A549 (cell line): ENCODE measurements at regions not wholly inside any gene's neighbourhood (a gene's known extent, or its start where the extent isn't known, plus 50 kb on each side); places are given as distances from the start of the nearest gene placed in this dataset.

Experiments used
- ATAC-seq, 2 experiments: fragments of 200-7000 bp in 1 of 2; fragments of >200 bp in 1 of 2; cut with Nextera tagmentation in 1 of 2; cut with Tn5 transposase in 1 of 2; 3 replicates each; pipeline versions ENCODE4 v1.8.0 to v1.9.1; 2018 to 2020; ENCODE audit warnings: mild to moderate bottlenecking in 1 of 2, moderate library complexity in 1 of 2
- CTCF ChIA-PET: fragments of 300-600 bp; sonication (Branson Sonifier 250); formaldehyde crosslinking; extraction: SDS; loops from one replicate; lab custom pipeline; 2021; ENCODE audit warnings: antibody characterized with exemption, inconsistent platforms; lab: Yijun Ruan, JAX
- POLR2A ChIA-PET: fragments of 350-600 bp; formaldehyde crosslinking; extraction: SDS; loops from one replicate; lab custom pipeline; 2021; ENCODE audit warnings: antibody characterized with exemption, inconsistent platforms; lab: Yijun Ruan, JAX
- DNase-seq, 2 experiments: peaks; one replicate each; pipeline versions ENCODE4 v3.0.0 to v3.0.0-alpha.2; 2011 to 2016; ENCODE audit warnings: low read depth in 1 of 2, low spot score in 1 of 2
- FAIRE-seq: peaks from 2 replicates; lab custom pipeline; 2011; peaks lifted over from hg19 to GRCh38; lab: Jason Lieb, UNC
- H3K27ac ChIP-seq, 2 experiments: fragments of >200 bp; sonication (Bioruptor Twin); formaldehyde crosslinking; 3 replicates each; pipeline ENCODE4 v1.5.1; 2016 to 2017
- H3K4me1 ChIP-seq: fragments of >200 bp; sonication (Bioruptor Twin); formaldehyde crosslinking; 3 replicates; pipeline ENCODE4 v1.6.1; 2016
- H3K4me2 ChIP-seq: fragments of >200 bp; sonication (Bioruptor Twin); formaldehyde crosslinking; 3 replicates; pipeline ENCODE4 v1.6.1; 2016
- H3K4me3 ChIP-seq: fragments of >200 bp; sonication (Bioruptor Twin); formaldehyde crosslinking; 3 replicates; pipeline ENCODE4 v1.5.1; 2016
- H3K9me3 ChIP-seq: fragments of >200 bp; sonication (Bioruptor Twin); formaldehyde crosslinking; 3 replicates; pipeline ENCODE4 v1.6.1; 2016
- BCL3 ChIP-seq: fragments of >200 bp; sonication (Bioruptor Twin); formaldehyde crosslinking; IDR thresholded peaks from 3 replicates; pipeline ENCODE4 v1.6.1; 2016
- BHLHE40 ChIP-seq: IDR thresholded peaks from 2 replicates; pipeline ENCODE4 v1.6.1; 2012; ENCODE audit warnings: low read depth, low read length, inconsistent platforms
- CBX2 ChIP-seq: fragments of 200-600 bp; sonication (generic); IDR thresholded peaks from 2 replicates; pipeline ENCODE4 v1.6.1; 2016; ENCODE audit warnings: low read depth, mild to moderate bottlenecking, borderline replicate concordance
- CEBPB ChIP-seq, 2 experiments: fragments of >200 bp in 1 of 2; sonication (Bioruptor Twin) in 1 of 2; formaldehyde crosslinking in 1 of 2; IDR thresholded peaks; 2 replicates each; pipeline ENCODE4 v1.6.1; 2012 to 2016
- CHD4 ChIP-seq: fragments of 200-600 bp; sonication (generic); IDR thresholded peaks from 2 replicates; pipeline ENCODE4 v1.6.1; 2016; ENCODE audit warnings: antibody characterized with exemption, mild to moderate bottlenecking, borderline replicate concordance
- CTCF ChIP-seq: fragments of >200 bp; sonication (Bioruptor Twin); formaldehyde crosslinking; IDR thresholded peaks from 3 replicates; pipeline ENCODE4 v1.5.1; 2016
- E2F6 ChIP-seq: IDR thresholded peaks from 2 replicates; pipeline ENCODE4 v1.6.1; 2012; ENCODE audit warnings: low read depth, borderline replicate concordance
- EHF ChIP-seq: fragments of 250-450 bp; sonication (Bioruptor Pico); IDR thresholded peaks from 2 replicates; pipeline ENCODE4 v1.5.0; 2020; ENCODE audit warnings: mild to moderate bottlenecking
- ELK1 ChIP-seq: fragments of 150-350 bp; IDR thresholded peaks from 2 replicates; pipeline ENCODE4 v1.6.1; 2014; ENCODE audit warnings: low read depth, mild to moderate bottlenecking, low read length
- EP300 ChIP-seq, 2 experiments: fragments of >200 bp; sonication (Bioruptor Twin); formaldehyde crosslinking; IDR thresholded peaks; 2 replicates in 1 of 2; 3 replicates in 1 of 2; pipeline ENCODE4 v1.6.1; 2016 to 2017
- ESRRA ChIP-seq: fragments of 150-350 bp; IDR thresholded peaks from 2 replicates; pipeline ENCODE4 v1.6.1; 2014; ENCODE audit warnings: mild to moderate bottlenecking, low read length, borderline replicate concordance
- FOSB ChIP-seq: fragments of 250-450 bp; sonication (Bioruptor Pico); IDR thresholded peaks from 2 replicates; pipeline ENCODE4 v1.5.0; 2020; ENCODE audit warnings: mild to moderate bottlenecking, moderate library complexity
- HES2 ChIP-seq: fragments of >200 bp; sonication (Bioruptor Twin); formaldehyde crosslinking; IDR thresholded peaks from 2 replicates; pipeline ENCODE4 v1.6.1; 2016
- KDM5A ChIP-seq: fragments of 200-600 bp; sonication (generic); IDR thresholded peaks from 2 replicates; pipeline ENCODE4 v1.6.1; 2016; ENCODE audit warnings: antibody characterized with exemption, mild to moderate bottlenecking
- MYC ChIP-seq: IDR thresholded peaks from 2 replicates; pipeline ENCODE4 v1.6.1; 2012; ENCODE audit warnings: mild to moderate bottlenecking, inconsistent platforms, low read length, improper control_type of control experiment, borderline replicate concordance
- NR3C1 ChIP-seq: fragments of >200 bp; sonication (Bioruptor Twin); formaldehyde crosslinking; IDR thresholded peaks from 3 replicates; pipeline ENCODE4 v1.6.1; 2017
- PBX3 ChIP-seq: IDR thresholded peaks from 2 replicates; pipeline ENCODE4 v1.6.1; 2012
- POLR2A ChIP-seq: IDR thresholded peaks from 2 replicates; pipeline ENCODE4 v1.6.1; 2012; ENCODE audit warnings: mild to moderate bottlenecking, low read length
- RARB ChIP-seq: fragments of 250-450 bp; sonication (Bioruptor Pico); IDR thresholded peaks from 2 replicates; pipeline ENCODE4 v1.8.0; 2021; ENCODE audit warnings: mild to moderate bottlenecking, moderate library complexity
- RNF2 ChIP-seq: fragments of 200-600 bp; sonication (generic); IDR thresholded peaks from 2 replicates; pipeline ENCODE4 v1.6.1; 2016; ENCODE audit warnings: low read depth, mild to moderate bottlenecking, antibody characterized with exemption, moderate library complexity, borderline replicate concordance
- TP53 ChIP-seq: fragments of 250-450 bp; sonication (Bioruptor Pico); IDR thresholded peaks from 2 replicates; pipeline ENCODE4 v1.5.0; 2021; ENCODE audit warnings: mild to moderate bottlenecking, moderate library complexity
- USF2 ChIP-seq: fragments of 450-650 bp; IDR thresholded peaks from 2 replicates; pipeline ENCODE4 v1.6.1; 2014; ENCODE audit warnings: antibody characterized with exemption
- ZSCAN20 ChIP-seq: fragments of 250-450 bp; sonication (Bioruptor Pico); IDR thresholded peaks from 2 replicates; pipeline ENCODE4 v1.8.0; 2022; ENCODE audit warnings: mild to moderate bottlenecking, moderate library complexity
- WGBS: methylation state at CpG from one replicate; pipeline ENCODE4 v1.1.6; 2017; ENCODE audit errors: missing lambda C conversion rate; 5-methylcytosine and 5-hydroxymethylcytosine counted together

GRCh38 chr1:21350202-21350885 lies 60.1 kb upstream of the ECE1 start:
- POLR2A ChIA-PET: no interaction called here
- no peak overlapping the region for H3K4me2 ChIP-seq
- DNase-seq (no peak), FAIRE-seq (no peak), ATAC-seq (no peak)
- no peak overlapping the region for H3K4me3 ChIP-seq
- H3K4me1 ChIP-seq: peaks cover 7% of the 10 kb centered on the region; the same call in 2 of the 3 replicates
- CTCF ChIA-PET: interaction anchor here (0.8 to 3.7 kb wide), 3 partner anchors 18 to 95 kb away, joined by 3 to 13 read pairs (median 3); no protein-coding TSS in a partner anchor
- WGBS: 87% methylated on average over 11 of the region's 11 CpGs
- TF ChIP-seq MYC (no peak), CTCF (no peak), POLR2A (no peak), BCL3 (no peak)
- TF ChIP-seq, all 56 proteins: peak for 0
- Histone ChIP-seq H3K27ac (no peak overlapping the region), H3K9me3 (no peaks in the 10 kb centered on the region)

- FAIRE-seq: no peak
- H3K4me2 ChIP-seq: no peak overlapping the region
- H3K4me3 ChIP-seq: no peak overlapping the region
- no peak for DNase-seq
- no peaks in the 10 kb centered on the region for H3K9me3 ChIP-seq
- ChIA-PET CTCF (interaction anchor here (2.8 to 3.7 kb wide), 2 partner anchors 19 to 95 kb away, joined by 11 to 13 read pairs; no protein-coding TSS in a partner anchor), POLR2A (no interaction called here)
- peaks cover 7% of the 10 kb centered on the region; the same call in 2 of the 3 replicates for H3K4me1 ChIP-seq
- no peak for ATAC-seq
- TF ChIP-seq KDM5A (no peak), BCL3 (no peak), PBX3 (no peak), EP300 (IDR thresholded peaks at IDR 0.05) (no peak), CEBPB (IDR thresholded peaks at IDR 0.05) (no peak), CHD4 (no peak), ELK1 (no peak), HES2 (no peak), RARB (CRISPR knock-in tag) (no peak), RNF2 (no peak), FOSB (no peak), NR3C1 (no peak), BHLHE40 (no peak), E2F6 (no peak), CBX2 (no peak), ZSCAN20 (CRISPR knock-in tag) (no peak), USF2 (no peak), TP53 (CRISPR knock-in tag) (no peak), EHF (CRISPR knock-in tag) (no peak), ESRRA (no peak)
- H3K27ac ChIP-seq: no peak overlapping the region
- 87% methylated on average over 3 of the region's 3 CpGs for WGBS
Observed at GRCh38 chr1:21349693-21350092, 59.4 kb upstream of the ECE1 start.
